Gastrocnemius medialis (tissue), 4 donors: ENCODE measurements at regions not wholly inside any gene's neighbourhood (a gene's known extent, or its start where the extent isn't known, plus 50 kb on each side); places are given as distances from the start of the nearest gene placed in this dataset.

Source experiments
- POLR2A ChIP-seq, 2 donors: fragments of 450-650 bp; IDR thresholded peaks; one replicate each; pipeline ENCODE4 v1.6.1; 2017; ENCODE audit warnings: antibody characterized with exemption in 2 of 2, mild to moderate bottlenecking in 2 of 2, moderate library complexity in 2 of 2
- TF ChIP-seq, protein P1 (sequence below), 5 experiments: fragments of 450-650 bp in 3 of 5; fragments of 200-600 bp in 2 of 5; sonication (generic) in 2 of 5; IDR thresholded peaks in 4 of 5; conservative IDR thresholded peaks in 1 of 5; 1 replicate in 4 of 5; 2 replicates in 1 of 5; pipeline ENCODE4 v1.5.1; 2016 to 2019; ENCODE audit warnings: antibody characterized with exemption in 5 of 5, mild to moderate bottlenecking in 3 of 5, moderate library complexity in 3 of 5

DNA sequence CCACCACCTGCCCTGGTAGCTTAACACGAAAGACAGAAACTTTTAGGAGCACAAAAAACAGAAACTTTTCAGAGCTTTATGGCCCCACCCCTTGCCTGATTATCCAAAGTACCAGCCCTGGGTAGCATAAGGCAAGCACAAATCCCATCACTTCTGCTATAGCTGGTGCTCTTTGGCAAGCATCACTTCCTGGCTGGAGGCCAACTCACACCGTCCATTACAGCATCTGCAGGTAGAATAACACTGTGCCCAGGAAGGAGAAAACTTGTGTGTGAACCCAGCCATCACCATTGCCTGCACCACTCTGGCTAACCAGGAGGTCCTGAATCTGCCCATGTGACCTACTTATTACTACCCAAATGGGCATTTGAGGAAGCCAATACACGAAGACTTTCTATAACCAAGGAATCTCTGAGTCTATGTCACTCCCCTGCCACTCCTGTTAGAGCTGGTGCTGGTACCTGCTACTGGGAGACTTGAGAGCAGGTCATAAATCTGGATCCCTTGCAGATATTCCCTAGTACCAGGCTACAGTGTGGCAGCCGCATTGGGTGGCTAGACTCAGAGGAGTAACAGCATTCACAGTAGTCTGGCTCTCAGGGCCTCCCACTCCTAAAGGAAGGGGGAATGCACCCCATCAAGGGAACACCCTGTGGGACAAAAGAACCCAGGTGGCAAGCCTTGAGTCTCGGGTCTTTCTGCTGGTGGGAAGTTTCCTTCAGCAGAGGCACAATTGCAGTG, 73.3 kb upstream of the AKAP13 start:
- TF ChIP-seq, protein P1, sequence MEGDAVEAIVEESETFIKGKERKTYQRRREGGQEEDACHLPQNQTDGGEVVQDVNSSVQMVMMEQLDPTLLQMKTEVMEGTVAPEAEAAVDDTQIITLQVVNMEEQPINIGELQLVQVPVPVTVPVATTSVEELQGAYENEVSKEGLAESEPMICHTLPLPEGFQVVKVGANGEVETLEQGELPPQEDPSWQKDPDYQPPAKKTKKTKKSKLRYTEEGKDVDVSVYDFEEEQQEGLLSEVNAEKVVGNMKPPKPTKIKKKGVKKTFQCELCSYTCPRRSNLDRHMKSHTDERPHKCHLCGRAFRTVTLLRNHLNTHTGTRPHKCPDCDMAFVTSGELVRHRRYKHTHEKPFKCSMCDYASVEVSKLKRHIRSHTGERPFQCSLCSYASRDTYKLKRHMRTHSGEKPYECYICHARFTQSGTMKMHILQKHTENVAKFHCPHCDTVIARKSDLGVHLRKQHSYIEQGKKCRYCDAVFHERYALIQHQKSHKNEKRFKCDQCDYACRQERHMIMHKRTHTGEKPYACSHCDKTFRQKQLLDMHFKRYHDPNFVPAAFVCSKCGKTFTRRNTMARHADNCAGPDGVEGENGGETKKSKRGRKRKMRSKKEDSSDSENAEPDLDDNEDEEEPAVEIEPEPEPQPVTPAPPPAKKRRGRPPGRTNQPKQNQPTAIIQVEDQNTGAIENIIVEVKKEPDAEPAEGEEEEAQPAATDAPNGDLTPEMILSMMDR (IDR thresholded peaks at IDR 0.05 in 4 of 5, conservative IDR thresholded peaks at IDR 0.05 in 1 of 5), result no peak
- no peak for TF ChIP-seq POLR2A (IDR thresholded peaks at IDR 0.05)
